GM06990 (cell line): ENCODE measurements at regions not wholly inside any gene's neighbourhood (a gene's known extent, or its start where the extent isn't known, plus 50 kb on each side); places are given as distances from the start of the nearest gene placed in this dataset.

Experiments used
- DNase-seq: peaks from one replicate; pipeline ENCODE4 v3.0.0-alpha.2; 2011; ENCODE audit not compliant: insufficient read length; ENCODE audit errors: extremely low read depth
- H3K27me3 ChIP-seq: replicated peaks from 2 replicates; pipeline ENCODE4 v1.6.0; 2011; ENCODE audit warnings: low read length; ENCODE audit not compliant: control insufficient read depth, insufficient read depth
- H3K36me3 ChIP-seq: 2 replicates; pipeline ENCODE4 v1.5.1; 2011; ENCODE audit warnings: low read length; ENCODE audit not compliant: control insufficient read depth, insufficient read depth
- H3K4me3 ChIP-seq: replicated peaks from 2 replicates; pipeline ENCODE4 v1.5.1; 2011; ENCODE audit warnings: low read depth, mild to moderate bottlenecking, control low read depth, low read length
- CTCF ChIP-seq: IDR thresholded peaks from 2 replicates; pipeline ENCODE4 v1.5.1; 2011; ENCODE audit warnings: low read length, control low read depth, mild to moderate bottlenecking, inconsistent platforms; ENCODE audit not compliant: insufficient read depth, poor library complexity, severe bottlenecking

GRCh38 chr2:59806486-59806885 is 747.0 kb downstream of the BCL11A start:
- Histone ChIP-seq H3K36me3 (no peaks in the 10 kb centered on the region), H3K4me3 (no peak overlapping the region), H3K27me3 (no peaks in the 10 kb centered on the region)
- TF ChIP-seq CTCF: no peak
- no peak for DNase-seq

GRCh38 chr2:59804732-59805131 is 748.7 kb downstream of the BCL11A start:
- DNase-seq: no peak
- no peaks in the 10 kb centered on the region for H3K36me3 ChIP-seq
- no peaks in the 10 kb centered on the region for H3K27me3 ChIP-seq
- no peak for TF ChIP-seq CTCF
- no peak overlapping the region for H3K4me3 ChIP-seq

GRCh38 chr2:59803586-59803985 is 749.9 kb downstream of the BCL11A start:
- TF ChIP-seq CTCF: no peak
- DNase-seq: no peak
- H3K4me3 ChIP-seq: no peak overlapping the region
- H3K36me3 ChIP-seq: no peaks in the 10 kb centered on the region
- no peaks in the 10 kb centered on the region for H3K27me3 ChIP-seq

GRCh38 chr2:59798687-59799232 is 754.7 kb downstream of the BCL11A start:
- H3K27me3 ChIP-seq: no peaks in the 10 kb centered on the region

GRCh38 chr2:59791004-59791618 is 762.3 kb downstream of the BCL11A start:
- no peak for TF ChIP-seq CTCF
- Histone ChIP-seq H3K36me3 (no peaks in the 10 kb centered on the region), H3K27me3 (no peaks in the 10 kb centered on the region; the same call in 1 of the 2 replicates), H3K4me3 (no peak overlapping the region)
- DNase-seq: no peak

More at GRCh38 chr2:59798687-59799232, 754.7 kb downstream of the BCL11A start:
- H3K36me3 ChIP-seq: no peaks in the 10 kb centered on the region
- no peak overlapping the region for H3K4me3 ChIP-seq
- TF ChIP-seq CTCF: no peak
- DNase-seq: no peak
